Vagina (tissue), 2 donors: ENCODE measurements at regions not wholly inside any gene's neighbourhood (a gene's known extent, or its start where the extent isn't known, plus 50 kb on each side); places are given as distances from the start of the nearest gene placed in this dataset.

Experiments used
- POLR2AphosphoS5 ChIP-seq, 2 donors: sonication (generic); formaldehyde crosslinking; IDR thresholded peaks; one replicate each; pipeline ENCODE4 v1.9.0; 2017; ENCODE audit warnings: antibody characterized with exemption in 2 of 2, mild to moderate bottlenecking in 2 of 2, low read depth in 1 of 2; ENCODE audit not compliant: insufficient read depth in 1 of 2
- TF ChIP-seq, protein P1 (sequence below), 3 experiments: fragments of 450-650 bp in 2 of 3; fragments of 200-600 bp in 1 of 3; sonication (generic) in 1 of 3; IDR thresholded peaks; one replicate each; pipeline ENCODE4 v1.5.1; 2017 to 2019; ENCODE audit warnings: antibody characterized with exemption in 3 of 3, mild to moderate bottlenecking in 2 of 3, moderate library complexity in 2 of 3

DNA sequence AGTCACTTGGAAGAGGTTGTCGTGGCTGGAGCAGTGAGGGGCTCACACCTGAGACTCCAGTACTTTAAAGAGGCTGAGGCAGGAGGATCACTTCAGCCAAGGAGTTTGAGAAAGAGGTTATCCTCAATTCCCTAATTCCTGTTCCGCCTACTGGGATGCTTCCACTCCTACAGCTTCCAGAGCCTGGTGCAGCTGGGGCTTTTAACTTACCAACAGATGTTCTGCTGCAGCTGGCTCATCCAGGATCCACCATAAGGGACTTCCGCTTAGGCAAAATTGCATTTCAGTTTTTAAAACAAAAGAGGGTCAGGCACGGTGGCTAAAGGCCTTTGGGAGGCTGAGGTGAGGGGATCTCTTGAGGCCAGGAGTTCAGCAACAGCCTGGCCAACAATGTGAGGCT is 59.1 kb upstream of the CDYL start:
- TF ChIP-seq, protein P1, sequence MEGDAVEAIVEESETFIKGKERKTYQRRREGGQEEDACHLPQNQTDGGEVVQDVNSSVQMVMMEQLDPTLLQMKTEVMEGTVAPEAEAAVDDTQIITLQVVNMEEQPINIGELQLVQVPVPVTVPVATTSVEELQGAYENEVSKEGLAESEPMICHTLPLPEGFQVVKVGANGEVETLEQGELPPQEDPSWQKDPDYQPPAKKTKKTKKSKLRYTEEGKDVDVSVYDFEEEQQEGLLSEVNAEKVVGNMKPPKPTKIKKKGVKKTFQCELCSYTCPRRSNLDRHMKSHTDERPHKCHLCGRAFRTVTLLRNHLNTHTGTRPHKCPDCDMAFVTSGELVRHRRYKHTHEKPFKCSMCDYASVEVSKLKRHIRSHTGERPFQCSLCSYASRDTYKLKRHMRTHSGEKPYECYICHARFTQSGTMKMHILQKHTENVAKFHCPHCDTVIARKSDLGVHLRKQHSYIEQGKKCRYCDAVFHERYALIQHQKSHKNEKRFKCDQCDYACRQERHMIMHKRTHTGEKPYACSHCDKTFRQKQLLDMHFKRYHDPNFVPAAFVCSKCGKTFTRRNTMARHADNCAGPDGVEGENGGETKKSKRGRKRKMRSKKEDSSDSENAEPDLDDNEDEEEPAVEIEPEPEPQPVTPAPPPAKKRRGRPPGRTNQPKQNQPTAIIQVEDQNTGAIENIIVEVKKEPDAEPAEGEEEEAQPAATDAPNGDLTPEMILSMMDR (IDR thresholded peaks at IDR 0.05): no peak
- TF ChIP-seq POLR2AphosphoS5 (IDR thresholded peaks at IDR 0.05; ENCODE audit: insufficient read depth in 1 of 2, low read depth in 1 of 2): no peak
